Ascending aorta (tissue), 2 donors: ENCODE measurements at regions not wholly inside any gene's neighbourhood (a gene's known extent, or its start where the extent isn't known, plus 50 kb on each side); places are given as distances from the start of the nearest gene placed in this dataset.

Experiments used
- DNase-seq, 2 donors: peaks; one replicate each; pipeline ENCODE4 v3.0.0-alpha.2; 2019; ENCODE audit warnings: low spot score in 2 of 2
- H3K27ac ChIP-seq, 2 donors: fragments of 200-600 bp; sonication (generic); one replicate each; pipeline ENCODE4 v1.5.1; 2016 to 2017; ENCODE audit warnings: mild to moderate bottlenecking in 1 of 2
- H3K27me3 ChIP-seq: fragments of 200-600 bp; sonication (generic); one replicate; pipeline ENCODE4 v1.5.1; 2017
- H3K36me3 ChIP-seq, 2 donors: fragments of 200-600 bp; sonication (generic); one replicate each; pipeline ENCODE4 v1.5.1; 2016
- H3K4me1 ChIP-seq, 2 donors: fragments of 200-600 bp; sonication (generic); one replicate each; pipeline ENCODE4 v1.5.1; 2016 to 2017; ENCODE audit warnings: mild to moderate bottlenecking in 1 of 2
- H3K4me3 ChIP-seq, 2 donors: fragments of 200-600 bp; sonication (generic); one replicate each; pipeline ENCODE4 v1.5.1; 2016 to 2017; ENCODE audit warnings: mild to moderate bottlenecking in 1 of 2
- H3K9me3 ChIP-seq, 2 donors: fragments of 200-600 bp; sonication (generic); one replicate each; pipeline ENCODE4 v1.5.1; 2016
- CTCF ChIP-seq, 3 experiments: fragments of 200-600 bp in 2 of 3; fragments of 450-650 bp in 1 of 3; sonication (generic) in 2 of 3; IDR thresholded peaks; one replicate each; pipeline ENCODE4 v1.5.1; 2016 to 2019; ENCODE audit warnings: antibody characterized with exemption in 3 of 3, mild to moderate bottlenecking in 1 of 3, moderate library complexity in 1 of 3
- intact Hi-C: fragments of 100-400 bp; cut with DNase I; formaldehyde crosslinking; loops from one replicate; pipeline ENCODE4 v1.15.1; 2023

DNA sequence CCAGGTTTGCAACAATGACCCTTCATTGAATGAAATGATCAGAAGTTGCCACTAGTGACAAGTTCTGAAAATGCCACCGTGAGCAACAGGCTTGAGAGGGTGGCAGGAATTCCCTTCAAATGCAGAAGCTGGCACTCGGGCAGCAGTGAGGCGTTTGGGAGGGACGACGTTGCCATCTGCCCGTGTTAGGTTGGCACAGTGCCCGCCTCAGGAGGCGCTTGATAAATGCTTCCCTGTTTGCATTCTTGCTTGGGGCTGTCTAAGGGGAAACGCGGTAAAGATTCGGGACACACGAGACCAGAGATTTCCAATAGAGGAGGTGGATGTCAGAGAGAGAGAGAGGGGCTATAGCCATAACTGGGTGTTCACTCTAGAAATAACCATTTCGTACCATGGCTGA lies 101.9 kb downstream of the TEX29 start:
- intact Hi-C loops = no loop called here
- Histone ChIP-seq H3K36me3 (no peaks in the 10 kb centered on the region), H3K4me1 (no peaks in the 10 kb centered on the region), H3K27ac (no peak overlapping the region), H3K9me3 (no peaks in the 10 kb centered on the region), H3K27me3 (no peaks in the 10 kb centered on the region), H3K4me3 (no peak overlapping the region)
- DNase-seq = no peak
- TF ChIP-seq CTCF (IDR thresholded peaks at IDR 0.05) = no peak

DNA sequence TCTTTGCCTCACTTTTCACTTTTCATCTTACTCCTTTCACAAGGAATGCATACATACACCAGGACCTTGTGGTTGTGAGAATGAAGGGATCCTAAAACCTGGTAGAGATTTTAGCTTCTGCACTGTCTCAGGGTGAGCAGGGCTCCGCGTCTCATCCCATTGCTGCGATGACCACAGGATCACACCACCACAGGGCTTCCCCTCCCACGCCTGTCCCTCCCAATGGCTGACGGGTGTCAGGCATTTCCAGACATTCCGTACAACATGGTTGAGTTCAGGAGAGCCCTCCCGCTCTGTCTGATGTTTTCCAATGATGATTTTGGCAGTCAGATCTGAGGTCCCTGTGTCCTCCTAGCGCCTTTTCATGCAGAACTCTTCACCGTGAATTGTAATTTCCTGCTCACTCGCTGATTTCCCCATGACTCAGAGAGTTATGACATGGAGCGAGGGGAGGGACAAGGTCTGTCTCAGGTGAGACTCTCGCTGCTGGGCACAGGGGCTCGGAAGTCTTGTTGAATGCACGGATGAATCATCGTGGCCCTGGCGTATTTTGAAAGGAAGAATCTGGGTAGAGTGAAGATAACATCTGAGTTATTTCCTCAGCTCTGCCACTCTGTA lies 102.8 kb downstream of the TEX29 start:
- intact Hi-C loops = no loop called here
- Histone ChIP-seq H3K4me1 (no peaks in the 10 kb centered on the region), H3K36me3 (no peaks in the 10 kb centered on the region), H3K9me3 (no peaks in the 10 kb centered on the region), H3K27me3 (no peaks in the 10 kb centered on the region), H3K4me3 (no peak overlapping the region), H3K27ac (no peak overlapping the region)
- no peak for TF ChIP-seq CTCF (IDR thresholded peaks at IDR 0.05)
- DNase-seq = no peak

GRCh38 chr13:111424134-111424533 lies 103.7 kb downstream of the TEX29 start:
- no peak overlapping the region for H3K27ac ChIP-seq
- no peak overlapping the region for H3K4me3 ChIP-seq
- no peaks in the 10 kb centered on the region for H3K27me3 ChIP-seq
- DNase-seq = no peak
- H3K9me3 ChIP-seq = no peaks in the 10 kb centered on the region
- intact Hi-C loops = no loop called here
- no peak for TF ChIP-seq CTCF (IDR thresholded peaks at IDR 0.05)
- no peaks in the 10 kb centered on the region for H3K4me1 ChIP-seq
- no peaks in the 10 kb centered on the region for H3K36me3 ChIP-seq

DNA sequence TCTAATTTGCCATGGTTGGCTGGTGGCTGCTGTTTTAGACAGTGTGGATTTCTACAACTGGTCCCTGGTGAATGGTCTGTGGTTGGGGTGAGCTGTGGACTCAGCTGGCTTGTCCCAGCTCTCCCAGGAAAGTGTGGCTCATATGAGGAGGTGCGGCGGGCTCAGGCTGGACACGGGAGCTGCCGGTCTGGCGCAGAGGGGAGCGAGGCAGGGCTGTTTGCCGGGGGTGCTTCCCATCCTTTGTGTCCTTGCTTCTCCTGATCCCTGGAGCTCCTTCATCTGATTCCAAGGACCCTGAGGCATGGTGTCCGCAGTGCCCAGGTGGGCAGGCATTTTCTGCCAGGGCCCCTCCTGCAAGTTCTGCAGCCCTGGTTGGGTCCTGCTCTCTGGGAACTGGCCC lies 104.9 kb downstream of the TEX29 start:
- no peak for TF ChIP-seq CTCF (IDR thresholded peaks at IDR 0.05)
- Histone ChIP-seq H3K9me3 (no peaks in the 10 kb centered on the region), H3K4me3 (no peak overlapping the region), H3K27me3 (no peaks in the 10 kb centered on the region), H3K36me3 (no peaks in the 10 kb centered on the region), H3K4me1 (no peaks in the 10 kb centered on the region), H3K27ac (no peak overlapping the region)
- intact Hi-C loops = no loop called here
- DNase-seq = no peak

DNA sequence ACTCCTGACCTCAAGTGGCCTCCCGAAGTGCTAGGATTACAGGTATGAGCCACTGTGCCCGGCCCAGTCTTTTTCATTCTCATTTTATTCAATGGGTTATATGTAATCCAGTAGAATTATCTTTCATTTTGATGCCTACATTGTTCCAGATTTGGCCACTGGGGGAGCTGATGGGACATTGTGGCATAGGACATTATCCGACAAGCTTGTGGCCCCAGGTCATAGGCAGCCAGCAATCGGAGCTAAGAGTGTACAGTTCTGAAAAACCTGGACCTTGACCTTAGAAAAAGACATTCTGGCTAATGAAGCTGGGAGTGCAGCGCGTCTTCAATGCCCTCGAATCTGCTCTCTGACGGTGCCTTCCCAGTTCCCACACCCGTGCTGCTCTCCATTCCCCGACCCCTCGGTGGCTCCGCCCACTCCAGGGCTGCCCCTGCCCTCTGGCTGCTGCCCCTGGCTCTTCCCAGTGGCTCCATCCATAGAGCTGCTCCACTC lies 108.7 kb downstream of the TEX29 start:
- H3K27me3 ChIP-seq = no peaks in the 10 kb centered on the region
- H3K27ac ChIP-seq = no peak overlapping the region
- peak in 2 of 3 experiments; percentile 24 to 39 for TF ChIP-seq CTCF (IDR thresholded peaks at IDR 0.05)
- H3K9me3 ChIP-seq = no peaks in the 10 kb centered on the region
- intact Hi-C loops = no loop called here
- no peaks in the 10 kb centered on the region for H3K36me3 ChIP-seq
- no peaks in the 10 kb centered on the region for H3K4me1 ChIP-seq
- no peak for DNase-seq
- no peak overlapping the region for H3K4me3 ChIP-seq

- no peak for TF ChIP-seq CTCF (IDR thresholded peaks at IDR 0.05)
- no peak for DNase-seq
- no peaks in the 10 kb centered on the region for H3K9me3 ChIP-seq
- no peak overlapping the region for H3K27ac ChIP-seq
- H3K36me3 ChIP-seq = no peaks in the 10 kb centered on the region
- intact Hi-C loops = no loop called here
- H3K4me3 ChIP-seq = no peak overlapping the region
- H3K27me3 ChIP-seq = no peaks in the 10 kb centered on the region
- no peaks in the 10 kb centered on the region for H3K4me1 ChIP-seq
Measured at GRCh38 chr13:111431206-111431605, 110.8 kb downstream of the TEX29 start.
